ENCODE measurements at regions not wholly inside any gene's neighbourhood (a gene's known extent, or its start where the extent isn't known, plus 50 kb on each side); places are given as distances from the start of the nearest gene placed in this dataset.
"Not testable (repeated sequence)": the region's sequence is repeated elsewhere in the genome, so short reads cannot be mapped to it uniquely, and the experiment has no call there.

- peak; percentile 32 to 86 for DNase-seq (ENCODE audit: low spot score in 2 of 2)
- TF ChIP-seq, protein P1, sequence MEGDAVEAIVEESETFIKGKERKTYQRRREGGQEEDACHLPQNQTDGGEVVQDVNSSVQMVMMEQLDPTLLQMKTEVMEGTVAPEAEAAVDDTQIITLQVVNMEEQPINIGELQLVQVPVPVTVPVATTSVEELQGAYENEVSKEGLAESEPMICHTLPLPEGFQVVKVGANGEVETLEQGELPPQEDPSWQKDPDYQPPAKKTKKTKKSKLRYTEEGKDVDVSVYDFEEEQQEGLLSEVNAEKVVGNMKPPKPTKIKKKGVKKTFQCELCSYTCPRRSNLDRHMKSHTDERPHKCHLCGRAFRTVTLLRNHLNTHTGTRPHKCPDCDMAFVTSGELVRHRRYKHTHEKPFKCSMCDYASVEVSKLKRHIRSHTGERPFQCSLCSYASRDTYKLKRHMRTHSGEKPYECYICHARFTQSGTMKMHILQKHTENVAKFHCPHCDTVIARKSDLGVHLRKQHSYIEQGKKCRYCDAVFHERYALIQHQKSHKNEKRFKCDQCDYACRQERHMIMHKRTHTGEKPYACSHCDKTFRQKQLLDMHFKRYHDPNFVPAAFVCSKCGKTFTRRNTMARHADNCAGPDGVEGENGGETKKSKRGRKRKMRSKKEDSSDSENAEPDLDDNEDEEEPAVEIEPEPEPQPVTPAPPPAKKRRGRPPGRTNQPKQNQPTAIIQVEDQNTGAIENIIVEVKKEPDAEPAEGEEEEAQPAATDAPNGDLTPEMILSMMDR (IDR thresholded peaks at IDR 0.05), result no peak
- TF ChIP-seq POLR2A (IDR thresholded peaks at IDR 0.05), result no peak
- WGBS, 2 donors, result 56 to 57% methylated on average over 20 of the region's 20 CpGs
- intact Hi-C loops (cut with DNase I; ENCODE audit: low total_unique reads), result no loop called here
- no peak overlapping the region for H3K4me3 ChIP-seq (ENCODE audit: low read depth, poor library complexity, severe bottlenecking)
Measured at GRCh38 chr12:93990832-93991803, 157.3 kb upstream of the PLXNC1 start.

GRCh38 chr12:93991829-93992461 is 156.4 kb upstream of the PLXNC1 start:
- 75 to 77% methylated on average over 4 of the region's 4 CpGs for WGBS, 2 donors
- H3K4me3 ChIP-seq (ENCODE audit: low read depth, poor library complexity, severe bottlenecking), result no peak overlapping the region
- intact Hi-C loops (cut with DNase I; ENCODE audit: low total_unique reads), result no loop called here
- DNase-seq (ENCODE audit: low spot score in 2 of 2), result no peak
- TF ChIP-seq POLR2A (IDR thresholded peaks at IDR 0.05), result no peak
- TF ChIP-seq, protein P1 (IDR thresholded peaks at IDR 0.05), result no peak

GRCh38 chr12:93994721-93995120 is 153.7 kb upstream of the PLXNC1 start:
- WGBS, 2 donors, result 38 to 41% methylated on average over 2 of the region's 2 CpGs
- DNase-seq (ENCODE audit: low spot score in 2 of 2), result no peak
- no peak overlapping the region for H3K4me3 ChIP-seq (ENCODE audit: low read depth, poor library complexity, severe bottlenecking)
- intact Hi-C loops (cut with DNase I; ENCODE audit: low total_unique reads), result no loop called here
- TF ChIP-seq POLR2A (IDR thresholded peaks at IDR 0.05), result no peak
- TF ChIP-seq, protein P1 (IDR thresholded peaks at IDR 0.05), result no peak

- H3K4me3 ChIP-seq (ENCODE audit: low read depth, poor library complexity, severe bottlenecking), result no peak overlapping the region
- 0 to 50% methylated on average over 1 of the region's 1 CpG for WGBS, 2 donors
- intact Hi-C loops (cut with DNase I; ENCODE audit: low total_unique reads), result no loop called here
- no peak for TF ChIP-seq POLR2A (IDR thresholded peaks at IDR 0.05)
- TF ChIP-seq, protein P1 (IDR thresholded peaks at IDR 0.05), result no peak
- DNase-seq (ENCODE audit: low spot score in 2 of 2), result no peak
Measured at GRCh38 chr12:93996321-93996720, 152.1 kb upstream of the PLXNC1 start.

DNA sequence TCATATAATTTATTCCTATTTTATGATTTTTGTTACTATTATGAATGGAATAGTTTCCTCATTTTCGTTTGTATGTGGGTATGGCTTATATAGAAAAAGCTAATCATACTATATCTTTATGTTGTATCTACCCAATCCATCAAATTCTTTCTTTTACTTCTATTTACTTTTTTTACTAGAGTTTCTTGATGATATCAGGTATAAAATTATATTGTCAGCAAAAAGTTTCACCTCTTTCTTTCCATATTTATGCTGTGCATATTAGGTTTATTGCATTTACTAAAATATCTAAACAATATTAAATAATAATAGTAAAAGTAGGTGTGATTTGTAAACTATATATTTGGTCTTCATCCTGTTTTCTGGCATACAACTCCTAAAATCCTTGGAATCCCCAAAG is 146.7 kb upstream of the PLXNC1 start:
- 48 to 65% methylated on average over 1 of the region's 1 CpG for WGBS, 2 donors
- intact Hi-C loops (cut with DNase I; ENCODE audit: low total_unique reads), result no loop called here
- TF ChIP-seq POLR2A (IDR thresholded peaks at IDR 0.05), result no peak
- TF ChIP-seq, protein P1 (IDR thresholded peaks at IDR 0.05), result no peak
- no peak overlapping the region for H3K4me3 ChIP-seq (ENCODE audit: low read depth, poor library complexity, severe bottlenecking)
- no peak for DNase-seq (ENCODE audit: low spot score in 2 of 2)

DNA sequence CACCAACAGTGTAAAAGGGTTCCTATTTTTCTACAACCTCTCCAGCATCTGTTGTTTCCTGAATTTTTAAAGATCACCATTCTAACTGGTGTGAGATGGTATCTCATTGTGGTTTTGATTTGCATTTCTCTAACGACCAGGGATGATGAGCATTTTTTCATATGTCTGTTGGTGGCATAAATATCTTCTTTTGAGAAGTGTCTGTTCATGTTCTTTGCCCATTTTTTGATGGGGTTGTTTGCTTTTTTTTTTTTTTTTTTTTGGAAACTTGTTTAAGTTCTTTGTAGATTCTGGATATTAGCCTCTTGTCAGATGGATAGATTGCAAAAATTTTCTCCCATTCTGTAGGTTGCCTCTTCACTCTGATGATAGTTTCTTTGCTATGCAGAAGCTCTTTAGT is 145.5 kb upstream of the PLXNC1 start:
- 45 to 47% methylated on average over 1 of the region's 1 CpG for WGBS, 2 donors
- intact Hi-C loops (cut with DNase I; ENCODE audit: low total_unique reads); H3K4me3 ChIP-seq (ENCODE audit: low read depth, poor library complexity, severe bottlenecking); DNase-seq (ENCODE audit: low spot score in 2 of 2): not testable (repeated sequence)

GRCh38 chr12:94007833-94008232 is 140.5 kb upstream of the PLXNC1 start:
- DNase-seq (ENCODE audit: low spot score in 2 of 2); intact Hi-C loops (cut with DNase I; ENCODE audit: low total_unique reads); H3K4me3 ChIP-seq (ENCODE audit: low read depth, poor library complexity, severe bottlenecking): not testable (repeated sequence)
- WGBS, 2 donors, result 95 to 100% methylated on average over 3 to 6 of the region's 6 CpGs

Data from lower leg skin (tissue), 4 donors.